ENCODE measurements at regions not wholly inside any gene's neighbourhood (a gene's known extent, or its start where the extent isn't known, plus 50 kb on each side); places are given as distances from the start of the nearest gene placed in this dataset.

DNA sequence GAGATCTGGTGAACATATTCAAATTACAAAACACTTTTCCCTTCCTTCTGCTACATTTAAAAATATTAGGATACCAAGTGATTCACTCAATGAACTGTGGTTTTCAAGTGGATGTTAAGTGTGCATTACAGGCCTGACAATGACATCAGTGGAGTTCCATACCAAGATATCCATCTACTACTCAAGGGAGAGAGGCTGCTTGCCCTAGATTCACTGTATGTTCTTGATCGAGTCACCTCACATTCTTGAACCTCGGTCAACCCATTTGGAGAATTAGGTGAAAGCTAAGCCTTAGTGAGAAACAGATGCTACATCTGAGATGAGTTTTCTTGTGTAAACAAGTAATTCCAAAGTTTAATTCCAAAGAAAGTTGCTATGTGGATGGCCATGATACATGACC lies 142.2 kb downstream of the FGF10 start:
- no peak for DNase-seq (ENCODE audit: low spot score)
- ATAC-seq, result no peak
- Histone ChIP-seq H3K4me3 (replicated peaks in 1 of 3; ENCODE audit: insufficient read depth in 1 of 3, low read depth in 2 of 3, low read length in 3 of 3) (no peak overlapping the region), H3K79me2 (ENCODE audit: insufficient read depth, low read length) (no peaks in the 10 kb centered on the region), H3K4me1 (ENCODE audit: insufficient read depth, low read length) (no peaks in the 10 kb centered on the region), H3K27me3 (ENCODE audit: control insufficient read depth in 1 of 2, insufficient read depth in 2 of 2, low read length in 2 of 2) (no peaks in the 10 kb centered on the region), H3K9me3 (ENCODE audit: low read length) (no peaks in the 10 kb centered on the region), H4K20me1 (ENCODE audit: insufficient read depth, low read length) (no peaks in the 10 kb centered on the region), H3K4me2 (ENCODE audit: low read depth, low read length) (no peak overlapping the region), H3K27ac (ENCODE audit: extremely low read length, insufficient read depth, low read length) (no peak overlapping the region), H3K36me3 (replicated peaks in 1 of 2; ENCODE audit: control insufficient read depth in 1 of 2, insufficient read depth in 2 of 2, low read length in 2 of 2) (no peaks in the 10 kb centered on the region), H3K9ac (ENCODE audit: insufficient read depth, low read depth, low read length) (no peak overlapping the region), H2AFZ (ENCODE audit: low read length) (no peak overlapping the region)
- in situ Hi-C loops (cut with HindIII; ENCODE audit: extremely low pct_ligation_motif_present, low pct_unique_long_range_greater_than_20kb), result no loop called here
- BruUV-seq (replicated peaks), result no TSS peak
- CTCF ChIA-PET (ENCODE audit: low intra/inter-chr PET ratio, low total read pairs), result no interaction called here
- whole genome bisulfite sequencing (ENCODE audit: low lambda C conversion rate), result 35% methylated on average over 2 of the region's 2 CpGs
- TF ChIP-seq MATR3 (CRISPR knock-in tag; IDR thresholded peaks at IDR 0.05) (no peak), ZNF296 (CRISPR knock-in tag; conservative IDR thresholded peaks at IDR 0.05) (no peak), ZNF136 (CRISPR knock-in tag; IDR thresholded peaks at IDR 0.05; ENCODE audit: low read depth) (no peak)
- TF ChIP-seq, protein P1, sequence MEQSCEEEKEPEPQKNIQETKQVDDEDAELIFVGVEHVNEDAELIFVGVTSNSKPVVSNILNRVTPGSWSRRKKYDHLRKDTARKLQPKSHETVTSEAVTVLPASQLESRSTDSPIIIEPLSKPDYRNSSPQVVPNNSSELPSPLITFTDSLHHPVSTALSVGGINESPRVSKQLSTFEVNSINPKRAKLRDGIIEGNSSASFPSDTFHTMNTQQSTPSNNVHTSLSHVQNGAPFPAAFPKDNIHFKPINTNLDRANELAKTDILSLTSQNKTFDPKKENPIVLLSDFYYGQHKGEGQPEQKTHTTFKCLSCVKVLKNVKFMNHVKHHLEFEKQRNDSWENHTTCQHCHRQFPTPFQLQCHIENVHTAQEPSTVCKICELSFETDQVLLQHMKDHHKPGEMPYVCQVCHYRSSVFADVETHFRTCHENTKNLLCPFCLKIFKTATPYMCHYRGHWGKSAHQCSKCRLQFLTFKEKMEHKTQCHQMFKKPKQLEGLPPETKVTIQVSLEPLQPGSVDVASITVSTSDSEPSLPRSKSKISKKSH (CRISPR knock-in tag; IDR thresholded peaks at IDR 0.05; ENCODE audit: borderline replicate concordance), result no peak
- TF ChIP-seq, protein P2, sequence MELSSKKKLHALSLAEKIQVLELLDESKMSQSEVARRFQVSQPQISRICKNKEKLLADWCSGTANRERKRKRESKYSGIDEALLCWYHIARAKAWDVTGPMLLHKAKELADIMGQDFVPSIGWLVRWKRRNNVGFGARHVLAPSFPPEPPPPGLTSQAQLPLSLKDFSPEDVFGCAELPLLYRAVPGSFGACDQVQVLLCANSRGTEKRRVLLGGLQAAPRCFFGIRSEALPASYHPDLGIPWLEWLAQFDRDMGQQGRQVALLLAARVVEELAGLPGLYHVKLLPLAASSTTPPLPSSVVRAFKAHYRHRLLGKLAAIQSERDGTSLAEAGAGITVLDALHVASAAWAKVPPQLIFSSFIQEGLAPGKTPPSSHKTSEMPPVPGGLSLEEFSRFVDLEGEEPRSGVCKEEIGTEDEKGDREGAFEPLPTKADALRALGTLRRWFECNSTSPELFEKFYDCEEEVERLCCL (CRISPR knock-in tag; IDR thresholded peaks at IDR 0.05; ENCODE audit: borderline replicate concordance), result no peak
- intact Hi-C loops (cut with micrococcal nuclease; ENCODE audit: unreplicated experiment), result no loop called here
- POLR2A ChIA-PET, result no interaction called here
- no peak for FAIRE-seq

GRCh38 chr5:44245935-44246334 lies 143.3 kb downstream of the FGF10 start:
- no peaks in the 10 kb centered on the region for H3K4me1 ChIP-seq (ENCODE audit: insufficient read depth, low read length)
- in situ Hi-C loops (cut with HindIII; ENCODE audit: extremely low pct_ligation_motif_present, low pct_unique_long_range_greater_than_20kb) (no loop called here), intact Hi-C loops (cut with micrococcal nuclease; ENCODE audit: unreplicated experiment) (no loop called here)
- DNase-seq (ENCODE audit: low spot score) (no peak), FAIRE-seq (no peak), ATAC-seq (no peak)
- no peaks in the 10 kb centered on the region for H3K36me3 ChIP-seq (replicated peaks in 1 of 2; ENCODE audit: control insufficient read depth in 1 of 2, insufficient read depth in 2 of 2, low read length in 2 of 2)
- no peaks in the 10 kb centered on the region for H3K79me2 ChIP-seq (ENCODE audit: insufficient read depth, low read length)
- no peak overlapping the region for H3K4me3 ChIP-seq (replicated peaks in 1 of 3; ENCODE audit: insufficient read depth in 1 of 3, low read depth in 2 of 3, low read length in 3 of 3)
- H3K9me3 ChIP-seq (ENCODE audit: low read length), result no peaks in the 10 kb centered on the region
- CTCF ChIA-PET (ENCODE audit: low intra/inter-chr PET ratio, low total read pairs), result no interaction called here
- no peak overlapping the region for H2AFZ ChIP-seq (ENCODE audit: low read length)
- 0% methylated on average over 1 of the region's 1 CpG for WGBS (ENCODE audit: low lambda C conversion rate)
- no peak overlapping the region for H3K4me2 ChIP-seq (ENCODE audit: low read depth, low read length)
- no peaks in the 10 kb centered on the region for H4K20me1 ChIP-seq (ENCODE audit: insufficient read depth, low read length)
- POLR2A ChIA-PET, result no interaction called here
- H3K9ac ChIP-seq (ENCODE audit: insufficient read depth, low read depth, low read length), result no peak overlapping the region
- H3K27me3 ChIP-seq (ENCODE audit: control insufficient read depth in 1 of 2, insufficient read depth in 2 of 2, low read length in 2 of 2), result no peaks in the 10 kb centered on the region
- no peak overlapping the region for H3K27ac ChIP-seq (ENCODE audit: extremely low read length, insufficient read depth, low read length)
- BruUV-seq (replicated peaks), result no TSS peak
- TF ChIP-seq RARG (CRISPR knock-in tag; IDR thresholded peaks at IDR 0.05; ENCODE audit: low read depth), result no peak
- no peak for TF ChIP-seq NFE2 (CRISPR knock-in tag; IDR thresholded peaks at IDR 0.05)
- no peak for TF ChIP-seq MED1 (CRISPR knock-in tag; IDR thresholded peaks at IDR 0.05)
- TF ChIP-seq, protein P3, sequence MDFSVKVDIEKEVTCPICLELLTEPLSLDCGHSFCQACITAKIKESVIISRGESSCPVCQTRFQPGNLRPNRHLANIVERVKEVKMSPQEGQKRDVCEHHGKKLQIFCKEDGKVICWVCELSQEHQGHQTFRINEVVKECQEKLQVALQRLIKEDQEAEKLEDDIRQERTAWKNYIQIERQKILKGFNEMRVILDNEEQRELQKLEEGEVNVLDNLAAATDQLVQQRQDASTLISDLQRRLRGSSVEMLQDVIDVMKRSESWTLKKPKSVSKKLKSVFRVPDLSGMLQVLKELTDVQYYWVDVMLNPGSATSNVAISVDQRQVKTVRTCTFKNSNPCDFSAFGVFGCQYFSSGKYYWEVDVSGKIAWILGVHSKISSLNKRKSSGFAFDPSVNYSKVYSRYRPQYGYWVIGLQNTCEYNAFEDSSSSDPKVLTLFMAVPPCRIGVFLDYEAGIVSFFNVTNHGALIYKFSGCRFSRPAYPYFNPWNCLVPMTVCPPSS (IDR thresholded peaks at IDR 0.05), result no peak
- TF ChIP-seq ZBTB39 (CRISPR knock-in tag; IDR thresholded peaks at IDR 0.05), result no peak
- TF ChIP-seq FOXK2 (IDR thresholded peaks at IDR 0.05), result no peak
- no peak for TF ChIP-seq ZNF841 (CRISPR knock-in tag; IDR thresholded peaks at IDR 0.05; ENCODE audit: borderline replicate concordance)
- no peak for TF ChIP-seq ZNF672 (CRISPR knock-in tag; IDR thresholded peaks at IDR 0.05)
- TF ChIP-seq ZNF580 (CRISPR knock-in tag; IDR thresholded peaks at IDR 0.05; ENCODE audit: borderline replicate concordance, low read depth), result no peak

Data from HepG2 (cell line).